Loucy (cell line): ENCODE measurements at regions not wholly inside any gene's neighbourhood (a gene's known extent, or its start where the extent isn't known, plus 50 kb on each side); places are given as distances from the start of the nearest gene placed in this dataset.

Experiments used
- H2AFZ ChIP-seq: fragments of 200-600 bp; sonication (generic); 2 replicates; pipeline ENCODE4 v1.6.0; 2016; ENCODE audit warnings: antibody characterized with exemption, mild to moderate bottlenecking, low read length, moderate library complexity
- H3F3A ChIP-seq: fragments of 200-600 bp; 2 replicates; pipeline ENCODE4 v1.6.0; 2016; ENCODE audit warnings: antibody characterized with exemption, low read depth, mild to moderate bottlenecking
- H3K27me3 ChIP-seq: fragments of 200-600 bp; sonication (generic); 2 replicates; pipeline ENCODE4 v1.6.1; 2014; ENCODE audit warnings: low read length, mild to moderate bottlenecking; ENCODE audit not compliant: insufficient read depth, poor library complexity, severe bottlenecking
- H3K36me3 ChIP-seq: fragments of 200-600 bp; sonication (generic); 2 replicates; pipeline ENCODE4 v1.6.1; 2016; ENCODE audit warnings: low read length; ENCODE audit not compliant: insufficient read depth
- H3K4me1 ChIP-seq: fragments of 200-600 bp; sonication (generic); 2 replicates; pipeline ENCODE4 v1.5.1; 2014; ENCODE audit warnings: low read length, mild to moderate bottlenecking; ENCODE audit not compliant: insufficient read depth, poor library complexity, severe bottlenecking
- H3K4me2 ChIP-seq: fragments of 200-600 bp; sonication (generic); 2 replicates; pipeline ENCODE4 v1.6.0; 2014; ENCODE audit warnings: antibody characterized with exemption, low read length, low read depth, mild to moderate bottlenecking; ENCODE audit not compliant: poor library complexity, severe bottlenecking
- H3K4me3 ChIP-seq: fragments of 200-600 bp; sonication (generic); 2 replicates; pipeline ENCODE4 v1.5.1; 2014; ENCODE audit warnings: low read length, mild to moderate bottlenecking, mixed read lengths; ENCODE audit not compliant: poor library complexity, severe bottlenecking
- H3K79me2 ChIP-seq: fragments of 200-600 bp; sonication (generic); 2 replicates; pipeline ENCODE4 v1.6.1; 2014; ENCODE audit warnings: low read length; ENCODE audit not compliant: insufficient read depth
- H3K9ac ChIP-seq: fragments of 200-600 bp; sonication (generic); 2 replicates; pipeline ENCODE4 v1.6.0; 2014; ENCODE audit warnings: mild to moderate bottlenecking, low read depth, low read length, moderate library complexity; ENCODE audit not compliant: poor library complexity, severe bottlenecking
- H3K9me2 ChIP-seq: fragments of 200-600 bp; sonication (generic); replicated peaks from 2 replicates; pipeline ENCODE4 v1.6.1; 2016; ENCODE audit warnings: low read depth, low read length, mixed read lengths
- H3K9me3 ChIP-seq: fragments of 200-600 bp; sonication (generic); 2 replicates; pipeline ENCODE4 v1.6.1; 2014; ENCODE audit warnings: mild to moderate bottlenecking, antibody characterized with exemption, low read length, low read depth; ENCODE audit not compliant: insufficient read depth
- H4K20me1 ChIP-seq: fragments of 200-600 bp; sonication (generic); 2 replicates; pipeline ENCODE4 v1.6.0; 2014; ENCODE audit warnings: antibody characterized with exemption, low read length, mild to moderate bottlenecking; ENCODE audit not compliant: insufficient read depth, poor library complexity, severe bottlenecking
- EZH2phosphoT487 ChIP-seq: fragments of 200-600 bp; IDR thresholded peaks from 2 replicates; pipeline ENCODE4 v1.6.1; 2018; ENCODE audit warnings: antibody characterized with exemption, mild to moderate bottlenecking, moderate library complexity, borderline replicate concordance
- TF ChIP-seq, protein P1 (sequence below): fragments of 200-600 bp; sonication (generic); conservative IDR thresholded peaks from 2 replicates; pipeline ENCODE4 v1.5.1; 2014; ENCODE audit warnings: mild to moderate bottlenecking, antibody characterized with exemption, low read length

- Histone ChIP-seq H3K36me3 (no peaks in the 10 kb centered on the region), H3K9me2 (no peaks in the 10 kb centered on the region), H3K4me2 (no peak overlapping the region), H3K4me1 (peaks cover under 1% of the 10 kb centered on the region), H3K9ac (no peak overlapping the region), H4K20me1 (no peaks in the 10 kb centered on the region), H3K79me2 (no peaks in the 10 kb centered on the region), H3K4me3 (no peak overlapping the region), H2AFZ (no peak overlapping the region), H3K27me3 (no peaks in the 10 kb centered on the region), H3F3A (no peaks in the 10 kb centered on the region), H3K9me3 (no peaks in the 10 kb centered on the region)
- TF ChIP-seq, protein P1, sequence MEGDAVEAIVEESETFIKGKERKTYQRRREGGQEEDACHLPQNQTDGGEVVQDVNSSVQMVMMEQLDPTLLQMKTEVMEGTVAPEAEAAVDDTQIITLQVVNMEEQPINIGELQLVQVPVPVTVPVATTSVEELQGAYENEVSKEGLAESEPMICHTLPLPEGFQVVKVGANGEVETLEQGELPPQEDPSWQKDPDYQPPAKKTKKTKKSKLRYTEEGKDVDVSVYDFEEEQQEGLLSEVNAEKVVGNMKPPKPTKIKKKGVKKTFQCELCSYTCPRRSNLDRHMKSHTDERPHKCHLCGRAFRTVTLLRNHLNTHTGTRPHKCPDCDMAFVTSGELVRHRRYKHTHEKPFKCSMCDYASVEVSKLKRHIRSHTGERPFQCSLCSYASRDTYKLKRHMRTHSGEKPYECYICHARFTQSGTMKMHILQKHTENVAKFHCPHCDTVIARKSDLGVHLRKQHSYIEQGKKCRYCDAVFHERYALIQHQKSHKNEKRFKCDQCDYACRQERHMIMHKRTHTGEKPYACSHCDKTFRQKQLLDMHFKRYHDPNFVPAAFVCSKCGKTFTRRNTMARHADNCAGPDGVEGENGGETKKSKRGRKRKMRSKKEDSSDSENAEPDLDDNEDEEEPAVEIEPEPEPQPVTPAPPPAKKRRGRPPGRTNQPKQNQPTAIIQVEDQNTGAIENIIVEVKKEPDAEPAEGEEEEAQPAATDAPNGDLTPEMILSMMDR = no peak
- no peak for TF ChIP-seq EZH2phosphoT487
Observed at GRCh38 chr3:126266850-126267168, 86.4 kb upstream of the ALDH1L1 start.

- Histone ChIP-seq H3K4me1 (peaks cover 5% of the 10 kb centered on the region), H3K27me3 (no peaks in the 10 kb centered on the region), H3K9me3 (no peaks in the 10 kb centered on the region), H3K36me3 (no peaks in the 10 kb centered on the region), H4K20me1 (no peaks in the 10 kb centered on the region), H3F3A (0 out of 2 replicates have a peak, but pooled peaks cover 1% of the 10 kb centered on the region), H3K9me2 (no peaks in the 10 kb centered on the region), H3K79me2 (no peaks in the 10 kb centered on the region), H2AFZ (no peak overlapping the region), H3K4me2 (no peak overlapping the region), H3K4me3 (no peak overlapping the region), H3K9ac (no peak overlapping the region)
- TF ChIP-seq, protein P1 = no peak
- no peak for TF ChIP-seq EZH2phosphoT487
Observed at GRCh38 chr3:126266291-126266840, 86.0 kb upstream of the ALDH1L1 start.

GRCh38 chr3:126264952-126265351 lies 84.6 kb upstream of the ALDH1L1 start:
- Histone ChIP-seq H3K9ac (no peak overlapping the region), H3K9me3 (no peaks in the 10 kb centered on the region), H3K4me1 (peaks cover 19% of the 10 kb centered on the region), H3K9me2 (no peaks in the 10 kb centered on the region), H4K20me1 (no peaks in the 10 kb centered on the region), H3K4me3 (no peak overlapping the region), H3K36me3 (no peaks in the 10 kb centered on the region), H3K27me3 (no peaks in the 10 kb centered on the region), H2AFZ (no peak overlapping the region), H3K79me2 (no peaks in the 10 kb centered on the region), H3F3A (0 out of 2 replicates have a peak, but pooled peaks cover 5% of the 10 kb centered on the region), H3K4me2 (no peak overlapping the region)
- TF ChIP-seq, protein P1 = no peak
- no peak for TF ChIP-seq EZH2phosphoT487
